Inflammatory macrophage (primary cell): ENCODE measurements at regions not wholly inside any gene's neighbourhood (a gene's known extent, or its start where the extent isn't known, plus 50 kb on each side); places are given as distances from the start of the nearest gene placed in this dataset.

Experiments used
- DNase-seq, 2 donors: peaks; one replicate each; pipeline ENCODE4 v3.0.0-alpha.2; 2020 to 2022

GRCh38 chr2:237150186-237150585 lies 64.5 kb downstream of the COPS8 start:
- DNase-seq: no peak

- no peak for DNase-seq
Observed at GRCh38 chr2:237150831-237151375, 65.2 kb downstream of the COPS8 start.

- DNase-seq: no peak
Observed at GRCh38 chr2:237152361-237152760, 66.7 kb downstream of the COPS8 start.

- no peak for DNase-seq
Observed at GRCh38 chr2:237153181-237153580, 67.5 kb downstream of the COPS8 start.

GRCh38 chr2:237154082-237154638 lies 68.5 kb downstream of the COPS8 start:
- DNase-seq: peak; percentile 15 to 44

GRCh38 chr2:237154884-237155851 lies 69.5 kb downstream of the COPS8 start:
- DNase-seq: no peak

- peak; percentile 36 to 74 for DNase-seq
Observed at GRCh38 chr2:237156031-237156856, 70.6 kb downstream of the COPS8 start.

- no peak for DNase-seq
Observed at GRCh38 chr2:237156857-237157779, 71.4 kb downstream of the COPS8 start.

GRCh38 chr2:237157780-237158102 lies 72.1 kb downstream of the COPS8 start:
- no peak for DNase-seq

- DNase-seq: no peak
Observed at GRCh38 chr2:237158194-237158593, 72.5 kb downstream of the COPS8 start.

- no peak for DNase-seq
Observed at GRCh38 chr2:237159006-237159911, 73.6 kb downstream of the COPS8 start.

GRCh38 chr2:237160271-237160919 lies 74.7 kb downstream of the COPS8 start:
- no peak for DNase-seq

GRCh38 chr2:237161189-237161588 lies 75.5 kb downstream of the COPS8 start:
- no peak for DNase-seq

- DNase-seq: no peak
Observed at GRCh38 chr2:237162959-237163358, 77.3 kb downstream of the COPS8 start.

- DNase-seq: no peak
Observed at GRCh38 chr2:237164474-237165042, 78.9 kb downstream of the COPS8 start.

GRCh38 chr2:237165405-237166276 lies 80.0 kb downstream of the COPS8 start:
- DNase-seq: peak; percentile 23 to 52

- DNase-seq: no peak
Observed at GRCh38 chr2:237167038-237167437, 81.3 kb downstream of the COPS8 start.

- no peak for DNase-seq
Observed at GRCh38 chr2:237167934-237168333, 82.2 kb downstream of the COPS8 start.

GRCh38 chr2:237170020-237170419 lies 84.3 kb downstream of the COPS8 start:
- no peak for DNase-seq
